Fibroblast of mammary gland (primary cell): ENCODE measurements at regions not wholly inside any gene's neighbourhood (a gene's known extent, or its start where the extent isn't known, plus 50 kb on each side); places are given as distances from the start of the nearest gene placed in this dataset.
A peak's percentile ranks its signal among the peaks of the same experiment; 100 is the strongest.

Source experiments
- DNase-seq: peaks from one replicate; pipeline ENCODE4 v3.0.0-alpha.2; 2010; ENCODE audit warnings: low read depth
- H3K4me3 ChIP-seq: 2 replicates; pipeline ENCODE4 v1.5.1; 2011; ENCODE audit warnings: low read depth, mild to moderate bottlenecking, low read length, moderate library complexity; ENCODE audit not compliant: control insufficient read depth
- TF ChIP-seq, protein P1 (sequence below): conservative IDR thresholded peaks from 2 replicates; pipeline ENCODE4 v1.5.1; 2011; ENCODE audit warnings: low read depth, low read length, inconsistent platforms; ENCODE audit not compliant: control insufficient read depth, insufficient read depth

DNA sequence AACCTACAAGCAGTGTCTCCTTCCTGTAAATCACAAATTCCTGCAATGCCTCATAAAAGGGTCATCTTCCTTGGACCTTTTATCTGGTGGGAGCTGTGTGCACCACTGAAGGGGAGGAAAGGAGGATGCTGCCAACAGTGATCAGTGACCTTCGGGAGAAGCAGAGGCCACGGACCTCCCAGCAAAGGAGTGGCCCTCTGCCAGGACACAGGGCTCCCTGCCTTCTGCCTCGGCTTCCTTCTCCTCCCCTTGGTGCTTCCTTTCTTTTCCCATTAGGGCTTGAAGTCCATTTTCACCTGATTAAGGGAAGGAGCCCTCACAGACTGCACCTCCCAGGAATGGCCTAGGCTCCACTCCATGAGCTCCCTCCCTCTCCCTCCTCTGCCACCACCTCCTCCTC lies 85.3 kb upstream of the ITGA6 start:
- no peak overlapping the region for H3K4me3 ChIP-seq
- DNase-seq, result no peak
- TF ChIP-seq, protein P1, sequence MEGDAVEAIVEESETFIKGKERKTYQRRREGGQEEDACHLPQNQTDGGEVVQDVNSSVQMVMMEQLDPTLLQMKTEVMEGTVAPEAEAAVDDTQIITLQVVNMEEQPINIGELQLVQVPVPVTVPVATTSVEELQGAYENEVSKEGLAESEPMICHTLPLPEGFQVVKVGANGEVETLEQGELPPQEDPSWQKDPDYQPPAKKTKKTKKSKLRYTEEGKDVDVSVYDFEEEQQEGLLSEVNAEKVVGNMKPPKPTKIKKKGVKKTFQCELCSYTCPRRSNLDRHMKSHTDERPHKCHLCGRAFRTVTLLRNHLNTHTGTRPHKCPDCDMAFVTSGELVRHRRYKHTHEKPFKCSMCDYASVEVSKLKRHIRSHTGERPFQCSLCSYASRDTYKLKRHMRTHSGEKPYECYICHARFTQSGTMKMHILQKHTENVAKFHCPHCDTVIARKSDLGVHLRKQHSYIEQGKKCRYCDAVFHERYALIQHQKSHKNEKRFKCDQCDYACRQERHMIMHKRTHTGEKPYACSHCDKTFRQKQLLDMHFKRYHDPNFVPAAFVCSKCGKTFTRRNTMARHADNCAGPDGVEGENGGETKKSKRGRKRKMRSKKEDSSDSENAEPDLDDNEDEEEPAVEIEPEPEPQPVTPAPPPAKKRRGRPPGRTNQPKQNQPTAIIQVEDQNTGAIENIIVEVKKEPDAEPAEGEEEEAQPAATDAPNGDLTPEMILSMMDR, result no peak

DNA sequence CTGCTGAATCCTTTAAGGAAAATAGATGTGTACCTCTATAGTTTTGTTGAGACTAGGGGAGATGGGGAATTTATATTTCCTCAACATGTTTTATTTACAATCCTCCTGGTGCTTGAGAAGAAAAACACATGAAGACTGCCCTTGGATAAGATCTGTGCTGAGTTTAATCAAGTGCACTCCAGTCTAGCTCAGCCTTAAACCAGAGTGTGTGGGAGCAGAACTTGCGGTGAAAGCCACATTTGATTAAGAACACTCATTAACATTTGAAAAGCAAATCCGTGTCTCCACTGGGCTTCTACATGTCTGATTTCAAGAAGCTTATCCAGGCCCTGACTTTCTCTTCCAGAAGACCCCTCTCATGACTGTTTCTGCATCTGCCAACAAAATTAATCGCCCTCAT lies 84.8 kb upstream of the ITGA6 start:
- DNase-seq, result no peak
- TF ChIP-seq, protein P1, result no peak

DNA sequence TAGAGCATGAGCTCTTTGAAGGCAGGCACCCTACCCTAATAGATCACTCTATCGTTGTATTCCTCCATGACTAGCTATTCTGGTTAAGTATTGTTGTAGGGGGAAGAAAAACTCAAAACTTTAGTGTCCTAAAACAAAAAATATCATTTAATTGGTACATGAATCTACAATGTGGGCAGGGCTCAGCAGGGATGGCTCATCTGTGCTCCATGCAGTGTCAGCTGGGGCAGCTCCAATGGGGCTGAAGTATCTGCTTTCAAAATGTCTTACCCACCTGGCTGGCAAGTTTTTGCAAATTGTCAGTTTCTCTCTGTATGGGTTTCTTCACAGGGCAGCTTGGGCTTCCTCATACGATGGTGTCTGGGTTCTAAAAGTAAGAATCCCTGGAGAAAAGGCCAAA lies 83.2 kb upstream of the ITGA6 start:
- DNase-seq, result no peak
- TF ChIP-seq, protein P1, result no peak
- no peak overlapping the region for H3K4me3 ChIP-seq

More for the DNA sequence above, 84.8 kb upstream of the ITGA6 start:
- no peak overlapping the region for H3K4me3 ChIP-seq

DNA sequence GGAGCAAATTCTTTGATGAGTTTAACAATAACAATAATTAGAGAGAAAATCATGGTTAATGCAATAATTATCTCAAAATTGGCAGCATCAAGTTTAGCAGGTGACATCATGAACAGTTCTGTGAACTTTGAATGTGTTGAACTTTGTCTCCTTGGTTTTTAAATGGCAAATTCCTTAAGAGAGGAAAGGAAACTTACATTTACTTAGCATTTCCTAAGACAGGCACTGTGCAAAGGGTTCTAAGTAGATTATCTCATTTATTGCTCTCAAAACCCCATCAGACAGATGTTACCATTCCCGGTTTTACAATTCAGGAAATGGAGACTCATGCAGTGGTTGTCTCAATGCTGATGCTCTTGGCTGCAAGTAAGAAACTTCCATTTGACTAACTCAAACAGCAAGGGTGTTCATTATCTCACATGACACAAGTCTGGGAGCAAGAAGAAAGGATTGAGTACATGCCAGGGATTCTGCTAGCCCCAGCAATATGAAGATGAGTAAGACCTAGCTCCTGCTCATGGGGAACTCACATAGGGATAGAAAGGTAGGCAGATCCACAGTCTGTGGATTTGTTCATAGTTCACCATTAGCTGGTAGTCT lies 81.3 kb upstream of the ITGA6 start:
- H3K4me3 ChIP-seq, result no peak overlapping the region
- TF ChIP-seq, protein P1, result no peak
- DNase-seq, result peak; percentile 57

DNA sequence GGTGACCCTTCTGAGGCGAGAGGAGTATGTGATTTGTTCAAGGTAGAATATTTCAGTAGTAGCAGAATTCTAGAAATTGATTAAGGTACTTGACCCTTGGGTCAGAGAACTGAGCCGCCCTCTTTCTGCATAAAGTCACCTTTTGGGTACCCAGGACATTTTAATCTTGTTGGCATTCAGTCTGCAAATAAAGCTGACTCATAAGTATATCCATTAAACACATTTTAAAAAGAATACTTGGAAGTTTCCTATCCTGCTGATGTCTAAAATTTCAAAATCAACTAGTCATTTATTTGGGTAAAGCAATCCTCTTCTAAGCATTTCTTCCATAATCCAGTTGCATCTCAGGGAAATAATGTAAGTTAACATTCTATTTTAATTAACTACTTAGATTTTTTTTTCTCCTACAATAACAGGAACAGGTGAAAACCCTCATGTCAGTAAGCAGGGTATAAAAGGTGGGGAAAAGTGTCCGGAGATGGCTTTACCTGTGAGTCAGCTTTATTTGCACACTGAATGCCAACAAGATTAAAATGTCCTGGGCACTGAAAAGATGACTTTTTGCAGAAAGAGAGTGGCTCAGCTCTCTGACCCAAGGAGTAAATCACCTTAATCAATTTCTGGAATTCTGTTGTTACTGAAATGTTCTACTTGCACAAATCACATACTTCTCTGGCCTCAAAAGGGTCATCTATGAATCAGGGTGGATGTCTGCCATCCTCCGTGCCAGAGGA lies 78.7 kb upstream of the ITGA6 start:
- no peak for DNase-seq
- TF ChIP-seq, protein P1, result no peak
- H3K4me3 ChIP-seq, result no peak overlapping the region

DNA sequence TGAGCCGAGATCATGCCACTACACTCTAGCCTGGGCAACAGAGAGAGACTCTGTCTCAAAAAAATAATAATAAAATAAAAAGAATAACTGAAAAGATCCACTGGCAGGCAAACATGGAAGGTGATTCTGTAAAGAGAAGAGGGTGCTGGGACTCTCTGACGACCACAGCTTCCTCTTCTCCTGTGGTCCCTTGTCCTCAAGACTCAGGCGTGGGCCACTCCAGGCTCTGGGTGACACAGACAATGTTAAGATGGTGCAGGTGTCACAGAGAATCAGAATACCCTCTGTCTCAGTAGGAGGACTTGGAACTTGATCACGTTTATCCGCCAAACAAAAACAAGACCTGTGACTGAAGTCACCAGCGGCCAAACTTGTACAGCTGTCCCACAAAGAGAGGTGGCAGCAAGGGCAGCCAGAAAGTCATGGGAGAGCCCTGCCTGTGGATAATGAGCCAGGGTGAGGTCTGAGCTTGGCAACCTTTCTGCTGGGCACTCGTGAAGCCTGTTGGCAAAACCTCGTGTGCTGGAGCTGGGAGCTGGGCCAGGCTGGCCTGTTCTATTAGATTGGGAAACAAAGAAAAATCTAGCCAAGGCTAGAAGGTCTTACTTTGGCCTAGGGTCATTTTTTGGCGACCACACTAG lies 76.4 kb upstream of the ITGA6 start:
- TF ChIP-seq, protein P1, result no peak
- DNase-seq, result no peak
- no peak overlapping the region for H3K4me3 ChIP-seq
